ENCODE measurements at regions not wholly inside any gene's neighbourhood (a gene's known extent, or its start where the extent isn't known, plus 50 kb on each side); places are given as distances from the start of the nearest gene placed in this dataset.

GRCh38 chr6:6775074-6775473, 186.6 kb downstream of the LY86 start:
- no peaks in the 10 kb centered on the region for H3K9me3 ChIP-seq (ENCODE audit: control insufficient read depth in 4 of 4, low read length in 3 of 4)

DNA sequence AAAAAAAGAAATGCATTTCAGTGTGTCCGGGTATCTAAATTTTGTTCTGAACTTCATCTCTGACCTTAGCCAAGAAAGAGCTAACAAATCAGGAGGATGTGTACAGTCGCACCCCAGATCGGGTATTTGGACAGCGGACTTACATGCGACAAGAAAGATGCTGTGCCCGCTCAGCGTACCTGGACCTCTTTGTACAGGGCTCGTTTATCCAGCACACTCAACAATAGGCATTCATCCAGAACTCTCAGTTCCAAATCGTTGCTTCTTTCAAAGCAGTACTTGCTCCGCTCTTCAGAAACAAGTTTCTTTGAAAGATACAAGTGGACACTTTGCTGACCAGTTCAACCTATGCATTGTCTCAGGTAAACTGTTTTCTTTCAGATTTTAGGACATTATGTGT, 191.7 kb downstream of the LY86 start:
- Histone ChIP-seq H3K27me3 (ENCODE audit: control insufficient read depth in 4 of 4, insufficient read depth in 4 of 4, low read length in 3 of 4) (no peaks in the 10 kb centered on the region), H3K4me3 (ENCODE audit: low read depth in 1 of 3, low read length in 3 of 3) (no peak overlapping the region), H3K4me1 (ENCODE audit: control insufficient read depth in 4 of 4, insufficient read depth in 4 of 4, low read length in 3 of 4) (peaks cover 0 to 11% (median 7%) of the 10 kb centered on the region in 4 donors), H3K9me3 (ENCODE audit: control insufficient read depth in 4 of 4, low read length in 3 of 4) (no peaks in the 10 kb centered on the region), H3K36me3 (ENCODE audit: control insufficient read depth in 4 of 4, insufficient read depth in 3 of 4, low read depth in 1 of 4, low read length in 3 of 4) (no peaks in the 10 kb centered on the region), H3K9ac (ENCODE audit: low read depth in 1 of 2, low read length in 2 of 2) (no peak overlapping the region), H3K27ac (ENCODE audit: low read depth in 1 of 2, low read length in 2 of 2) (no peak overlapping the region)
- DNase-seq (ENCODE audit: low spot score), result no peak
- TF ChIP-seq EGR1 (IDR thresholded peaks at IDR 0.05; ENCODE audit: low read depth in 2 of 2) (no peak), JUND (IDR thresholded peaks at IDR 0.05) (no peak), HNF4G (IDR thresholded peaks at IDR 0.05) (no peak), ATF3 (IDR thresholded peaks at IDR 0.05) (no peak), RAD21 (IDR thresholded peaks at IDR 0.05) (no peak), TAF1 (conservative IDR thresholded peaks at IDR 0.05) (no peak), CTCF (IDR thresholded peaks at IDR 0.05; ENCODE audit: low read depth, low read length, missing input control) (no peak), ZBTB33 (IDR thresholded peaks at IDR 0.05) (no peak)
- TF ChIP-seq, protein P1, sequence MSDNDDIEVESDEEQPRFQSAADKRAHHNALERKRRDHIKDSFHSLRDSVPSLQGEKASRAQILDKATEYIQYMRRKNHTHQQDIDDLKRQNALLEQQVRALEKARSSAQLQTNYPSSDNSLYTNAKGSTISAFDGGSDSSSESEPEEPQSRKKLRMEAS (IDR thresholded peaks at IDR 0.05), result no peak
- TF ChIP-seq, protein P2, sequence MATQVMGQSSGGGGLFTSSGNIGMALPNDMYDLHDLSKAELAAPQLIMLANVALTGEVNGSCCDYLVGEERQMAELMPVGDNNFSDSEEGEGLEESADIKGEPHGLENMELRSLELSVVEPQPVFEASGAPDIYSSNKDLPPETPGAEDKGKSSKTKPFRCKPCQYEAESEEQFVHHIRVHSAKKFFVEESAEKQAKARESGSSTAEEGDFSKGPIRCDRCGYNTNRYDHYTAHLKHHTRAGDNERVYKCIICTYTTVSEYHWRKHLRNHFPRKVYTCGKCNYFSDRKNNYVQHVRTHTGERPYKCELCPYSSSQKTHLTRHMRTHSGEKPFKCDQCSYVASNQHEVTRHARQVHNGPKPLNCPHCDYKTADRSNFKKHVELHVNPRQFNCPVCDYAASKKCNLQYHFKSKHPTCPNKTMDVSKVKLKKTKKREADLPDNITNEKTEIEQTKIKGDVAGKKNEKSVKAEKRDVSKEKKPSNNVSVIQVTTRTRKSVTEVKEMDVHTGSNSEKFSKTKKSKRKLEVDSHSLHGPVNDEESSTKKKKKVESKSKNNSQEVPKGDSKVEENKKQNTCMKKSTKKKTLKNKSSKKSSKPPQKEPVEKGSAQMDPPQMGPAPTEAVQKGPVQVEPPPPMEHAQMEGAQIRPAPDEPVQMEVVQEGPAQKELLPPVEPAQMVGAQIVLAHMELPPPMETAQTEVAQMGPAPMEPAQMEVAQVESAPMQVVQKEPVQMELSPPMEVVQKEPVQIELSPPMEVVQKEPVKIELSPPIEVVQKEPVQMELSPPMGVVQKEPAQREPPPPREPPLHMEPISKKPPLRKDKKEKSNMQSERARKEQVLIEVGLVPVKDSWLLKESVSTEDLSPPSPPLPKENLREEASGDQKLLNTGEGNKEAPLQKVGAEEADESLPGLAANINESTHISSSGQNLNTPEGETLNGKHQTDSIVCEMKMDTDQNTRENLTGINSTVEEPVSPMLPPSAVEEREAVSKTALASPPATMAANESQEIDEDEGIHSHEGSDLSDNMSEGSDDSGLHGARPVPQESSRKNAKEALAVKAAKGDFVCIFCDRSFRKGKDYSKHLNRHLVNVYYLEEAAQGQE (IDR thresholded peaks at IDR 0.05), result no peak
- 93% methylated on average over 10 of the region's 10 CpGs for WGBS

More at GRCh38 chr6:6775074-6775473, 186.6 kb downstream of the LY86 start:
- Histone ChIP-seq H3K27me3 (ENCODE audit: control insufficient read depth in 4 of 4, insufficient read depth in 4 of 4, low read length in 3 of 4) (no peaks in the 10 kb centered on the region), H3K9ac (ENCODE audit: low read depth in 1 of 2, low read length in 2 of 2) (no peak overlapping the region), H3K27ac (ENCODE audit: low read depth in 1 of 2, low read length in 2 of 2) (no peak overlapping the region), H3K36me3 (ENCODE audit: control insufficient read depth in 4 of 4, insufficient read depth in 3 of 4, low read depth in 1 of 4, low read length in 3 of 4) (no peaks in the 10 kb centered on the region), H3K4me3 (ENCODE audit: low read depth in 1 of 3, low read length in 3 of 3) (no peak overlapping the region), H3K4me1 (ENCODE audit: control insufficient read depth in 4 of 4, insufficient read depth in 4 of 4, low read length in 3 of 4) (peaks cover 0 to 3% (median 0%) of the 10 kb centered on the region in 4 donors)
- no peak for DNase-seq (ENCODE audit: low spot score)
- TF ChIP-seq HNF4G (IDR thresholded peaks at IDR 0.05), result no peak
- no peak for TF ChIP-seq SP1 (IDR thresholded peaks at IDR 0.05)
- no peak for TF ChIP-seq NR2F2 (IDR thresholded peaks at IDR 0.05)
- TF ChIP-seq RAD21 (IDR thresholded peaks at IDR 0.05), result no peak
- TF ChIP-seq FOXA1 (IDR thresholded peaks at IDR 0.05), result no peak
- WGBS, result 90% methylated on average over 3 of the region's 3 CpGs

Measured in liver (tissue), 8 donors.